ENCODE measurements at regions not wholly inside any gene's neighbourhood (a gene's known extent, or its start where the extent isn't known, plus 50 kb on each side); places are given as distances from the start of the nearest gene placed in this dataset.

DNA sequence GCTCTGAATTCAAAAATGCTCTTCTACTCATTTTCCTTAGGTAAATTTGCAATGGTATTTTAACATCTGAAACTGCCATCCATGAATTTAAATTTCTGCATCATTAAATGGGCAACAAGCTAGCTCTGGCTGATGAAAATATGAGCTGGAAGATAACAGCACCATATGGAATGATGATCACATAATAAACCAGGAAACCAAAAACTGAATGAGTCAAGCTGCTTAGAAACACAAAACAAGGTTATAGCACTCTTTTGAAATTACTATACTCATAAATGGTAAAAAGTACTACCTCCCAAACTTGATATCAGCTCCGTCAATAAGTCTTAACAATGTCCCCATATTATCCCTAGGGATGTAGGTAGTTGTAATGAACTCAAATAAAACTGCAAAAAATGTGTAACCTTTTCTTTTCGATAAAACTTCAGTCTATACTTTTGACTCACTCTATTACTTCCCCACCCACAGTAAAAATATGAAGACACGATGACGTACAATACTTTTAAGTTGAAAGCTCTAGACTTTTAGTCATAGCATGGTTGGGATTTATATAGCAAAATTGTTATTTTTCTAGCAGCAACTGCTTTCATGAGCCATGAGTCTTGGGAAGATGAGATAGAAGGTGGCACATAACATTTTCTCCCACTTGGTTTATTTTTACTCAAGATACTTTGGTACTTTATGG is 396.7 kb downstream of the CDH2 start:
- DNase-seq (ENCODE audit: insufficient read length): no peak
- no peak for FAIRE-seq
- no peak for TF ChIP-seq POLR2AphosphoS5 (IDR thresholded peaks at IDR 0.05; ENCODE audit: low read depth, low read length)
- TF ChIP-seq POLR2A (IDR thresholded peaks at IDR 0.05; ENCODE audit: low read depth, low read length): no peak
- TF ChIP-seq TAF1 (IDR thresholded peaks at IDR 0.05; ENCODE audit: borderline replicate concordance, low read depth, low read length): no peak

GRCh38 chr18:27778925-27779324 is 398.0 kb downstream of the CDH2 start:
- DNase-seq (ENCODE audit: insufficient read length): no peak

GRCh38 chr18:27778441-27778840 is 398.5 kb downstream of the CDH2 start:
- no peak for DNase-seq (ENCODE audit: insufficient read length)
- FAIRE-seq: no peak
- TF ChIP-seq POLR2A (IDR thresholded peaks at IDR 0.05; ENCODE audit: low read depth, low read length): no peak
- no peak for TF ChIP-seq TAF1 (IDR thresholded peaks at IDR 0.05; ENCODE audit: borderline replicate concordance, low read depth, low read length)
- no peak for TF ChIP-seq POLR2AphosphoS5 (IDR thresholded peaks at IDR 0.05; ENCODE audit: low read depth, low read length)

More at GRCh38 chr18:27778925-27779324, 398.0 kb downstream of the CDH2 start:
- TF ChIP-seq POLR2AphosphoS5 (IDR thresholded peaks at IDR 0.05; ENCODE audit: low read depth, low read length) (no peak), POLR2A (IDR thresholded peaks at IDR 0.05; ENCODE audit: low read depth, low read length) (no peak), TAF1 (IDR thresholded peaks at IDR 0.05; ENCODE audit: borderline replicate concordance, low read depth, low read length) (no peak)
- FAIRE-seq: no peak

- no peak for FAIRE-seq
- DNase-seq (ENCODE audit: insufficient read length): no peak
- TF ChIP-seq POLR2A (IDR thresholded peaks at IDR 0.05; ENCODE audit: low read depth, low read length) (no peak), TAF1 (IDR thresholded peaks at IDR 0.05; ENCODE audit: borderline replicate concordance, low read depth, low read length) (no peak), POLR2AphosphoS5 (IDR thresholded peaks at IDR 0.05; ENCODE audit: low read depth, low read length) (no peak)
Observed at GRCh38 chr18:27772081-27772480, 404.8 kb downstream of the CDH2 start.

DNA sequence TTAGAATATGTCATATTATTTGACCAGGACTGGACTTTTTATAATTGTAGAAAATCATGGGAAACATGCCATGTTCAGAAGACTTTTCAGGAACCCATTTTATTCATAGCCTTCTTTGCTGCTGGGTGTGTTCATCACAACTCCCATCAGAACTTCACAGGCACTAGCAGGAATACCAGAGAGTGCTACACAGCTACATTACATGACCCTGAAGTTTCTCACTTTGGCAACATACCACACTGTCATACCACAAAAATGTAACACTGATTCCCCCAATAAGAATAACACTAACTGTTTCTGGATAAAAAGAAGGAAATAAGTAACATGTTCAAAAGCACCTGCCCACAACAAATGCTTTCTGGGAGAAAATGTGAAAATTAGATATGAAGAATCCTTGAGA is 405.4 kb downstream of the CDH2 start:
- TF ChIP-seq POLR2AphosphoS5 (IDR thresholded peaks at IDR 0.05; ENCODE audit: low read depth, low read length): no peak
- no peak for TF ChIP-seq POLR2A (IDR thresholded peaks at IDR 0.05; ENCODE audit: low read depth, low read length)
- no peak for TF ChIP-seq TAF1 (IDR thresholded peaks at IDR 0.05; ENCODE audit: borderline replicate concordance, low read depth, low read length)
- FAIRE-seq (no peak), DNase-seq (ENCODE audit: insufficient read length) (no peak)

DNA sequence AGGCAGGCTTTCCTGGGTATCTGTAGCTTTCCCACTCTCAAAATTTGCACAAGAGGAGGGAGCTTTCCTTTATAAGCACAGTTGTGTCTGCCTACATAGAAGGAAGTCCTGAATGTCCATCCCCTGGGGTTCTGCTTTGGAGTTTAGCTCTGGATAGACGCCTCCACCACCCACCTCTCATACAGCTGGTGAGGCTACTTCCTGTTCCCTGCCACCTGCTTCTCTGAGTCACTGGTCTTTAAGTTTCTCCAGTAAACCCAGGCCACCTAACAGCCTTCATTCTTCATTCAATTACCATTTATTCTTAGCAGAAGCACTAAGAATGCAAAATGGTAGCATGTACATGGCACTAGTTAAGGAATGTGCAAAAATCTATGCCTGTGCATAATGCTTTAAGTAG is 407.8 kb downstream of the CDH2 start:
- no peak for DNase-seq (ENCODE audit: insufficient read length)
- no peak for TF ChIP-seq POLR2AphosphoS5 (IDR thresholded peaks at IDR 0.05; ENCODE audit: low read depth, low read length)
- FAIRE-seq: no peak

- no peak for TF ChIP-seq POLR2AphosphoS5 (IDR thresholded peaks at IDR 0.05; ENCODE audit: low read depth, low read length)
- no peak for TF ChIP-seq TAF1 (IDR thresholded peaks at IDR 0.05; ENCODE audit: borderline replicate concordance, low read depth, low read length)
- TF ChIP-seq POLR2A (IDR thresholded peaks at IDR 0.05; ENCODE audit: low read depth, low read length): no peak
- DNase-seq (ENCODE audit: insufficient read length) (no peak), FAIRE-seq (no peak)
Observed at GRCh38 chr18:27763936-27764335, 413.0 kb downstream of the CDH2 start.

- no peak for TF ChIP-seq TAF1 (IDR thresholded peaks at IDR 0.05; ENCODE audit: borderline replicate concordance, low read depth, low read length)
- no peak for TF ChIP-seq POLR2A (IDR thresholded peaks at IDR 0.05; ENCODE audit: low read depth, low read length)
- TF ChIP-seq POLR2AphosphoS5 (IDR thresholded peaks at IDR 0.05; ENCODE audit: low read depth, low read length): no peak
- no peak for DNase-seq (ENCODE audit: insufficient read length)
- FAIRE-seq: no peak
Observed at GRCh38 chr18:27763341-27763740, 413.6 kb downstream of the CDH2 start.

DNA sequence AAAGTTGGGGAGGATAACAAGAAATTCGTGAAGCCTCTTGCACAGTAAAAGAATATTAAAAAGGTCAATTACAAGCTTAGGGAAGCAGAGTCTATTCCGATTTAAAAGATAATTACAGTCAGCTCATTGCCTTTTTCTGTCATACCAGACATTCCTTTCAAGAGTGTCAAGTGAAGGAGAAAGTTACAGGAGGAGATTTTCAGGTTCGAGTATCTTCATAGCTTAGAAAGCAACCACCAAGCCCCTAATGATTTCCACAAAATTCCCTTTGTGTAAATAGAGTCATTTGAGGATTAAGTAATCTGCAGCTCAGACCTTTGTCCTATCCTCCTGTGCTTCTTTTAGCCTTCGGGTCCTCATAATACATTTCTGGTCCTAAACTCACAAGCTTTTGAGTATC is 414.9 kb downstream of the CDH2 start:
- TF ChIP-seq TAF1 (IDR thresholded peaks at IDR 0.05; ENCODE audit: borderline replicate concordance, low read depth, low read length) (no peak), POLR2A (IDR thresholded peaks at IDR 0.05; ENCODE audit: low read depth, low read length) (no peak), POLR2AphosphoS5 (IDR thresholded peaks at IDR 0.05; ENCODE audit: low read depth, low read length) (no peak)
- DNase-seq (ENCODE audit: insufficient read length) (no peak), FAIRE-seq (no peak)

DNA sequence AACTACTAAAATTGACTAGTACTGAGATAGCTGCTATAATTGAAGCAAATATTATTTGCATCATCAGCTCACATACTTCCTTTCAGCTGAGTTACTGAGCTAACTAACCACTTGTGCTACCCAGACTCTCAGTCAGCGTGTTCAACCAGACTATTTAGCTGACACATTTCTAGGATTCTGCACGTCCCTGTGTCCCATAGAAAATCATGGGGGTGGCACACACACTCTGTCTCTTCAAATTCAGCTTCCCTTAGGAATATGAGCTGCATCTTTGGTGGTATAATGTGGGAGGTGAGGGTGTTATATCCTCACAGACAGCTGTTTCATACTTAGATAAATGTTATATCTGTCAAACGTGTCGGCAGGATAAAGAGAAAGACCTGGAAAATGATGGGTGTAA is 424.0 kb downstream of the CDH2 start:
- DNase-seq (ENCODE audit: insufficient read length): no peak
- no peak for FAIRE-seq
- TF ChIP-seq TAF1 (IDR thresholded peaks at IDR 0.05; ENCODE audit: borderline replicate concordance, low read depth, low read length) (no peak), POLR2A (IDR thresholded peaks at IDR 0.05; ENCODE audit: low read depth, low read length) (no peak), POLR2AphosphoS5 (IDR thresholded peaks at IDR 0.05; ENCODE audit: low read depth, low read length) (no peak)

DNA sequence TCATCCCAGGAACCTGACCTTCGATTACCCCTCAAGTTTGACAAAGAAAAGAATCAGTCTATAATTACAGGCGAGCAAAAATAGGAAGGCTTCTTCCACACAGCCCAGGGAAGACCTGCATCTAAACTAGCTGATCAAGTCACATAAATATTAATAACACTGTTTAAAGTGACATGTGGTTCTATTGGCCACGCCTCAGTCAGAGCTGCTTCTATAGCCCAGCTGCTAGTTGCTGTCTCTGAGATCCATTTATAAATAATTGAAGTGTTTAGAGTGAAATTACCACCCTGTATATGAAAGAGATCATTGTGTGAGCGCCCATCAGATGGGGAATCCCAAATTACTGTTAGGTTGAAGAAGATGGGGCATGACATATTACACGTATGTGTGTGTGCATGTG is 426.0 kb downstream of the CDH2 start:
- FAIRE-seq (no peak), DNase-seq (ENCODE audit: insufficient read length) (no peak)
- TF ChIP-seq TAF1 (IDR thresholded peaks at IDR 0.05; ENCODE audit: borderline replicate concordance, low read depth, low read length) (no peak), POLR2A (IDR thresholded peaks at IDR 0.05; ENCODE audit: low read depth, low read length) (no peak), POLR2AphosphoS5 (IDR thresholded peaks at IDR 0.05; ENCODE audit: low read depth, low read length) (no peak)

GRCh38 chr18:27750014-27750413 is 426.9 kb downstream of the CDH2 start:
- no peak for TF ChIP-seq POLR2A (IDR thresholded peaks at IDR 0.05; ENCODE audit: low read depth, low read length)
- no peak for FAIRE-seq
- no peak for DNase-seq (ENCODE audit: insufficient read length)

DNA sequence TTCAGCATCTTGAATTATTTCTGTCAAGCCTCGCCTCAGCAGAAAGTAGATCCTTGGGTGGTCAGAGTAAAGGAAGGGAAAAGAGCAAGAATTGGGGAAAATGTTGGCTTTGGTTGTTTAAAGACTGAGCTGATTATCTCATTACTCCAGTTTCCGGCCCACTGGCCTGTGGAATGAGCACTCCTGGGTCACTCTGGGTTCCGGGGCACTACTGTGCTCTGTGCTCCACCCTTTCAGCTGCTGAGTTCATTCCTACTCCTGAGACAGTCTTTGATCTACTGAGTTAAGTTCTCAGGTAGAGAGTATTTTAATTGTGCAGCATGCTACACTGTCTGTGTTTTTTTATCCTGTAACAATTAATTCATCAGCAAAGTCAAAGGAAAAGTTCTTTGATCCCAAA is 427.7 kb downstream of the CDH2 start:
- FAIRE-seq: no peak

More for the DNA sequence above, 427.7 kb downstream of the CDH2 start:
- DNase-seq (ENCODE audit: insufficient read length): no peak
- TF ChIP-seq POLR2A (IDR thresholded peaks at IDR 0.05; ENCODE audit: low read depth, low read length): no peak
- TF ChIP-seq POLR2AphosphoS5 (IDR thresholded peaks at IDR 0.05; ENCODE audit: low read depth, low read length): no peak
- TF ChIP-seq TAF1 (IDR thresholded peaks at IDR 0.05; ENCODE audit: borderline replicate concordance, low read depth, low read length): no peak

Data from GM12892 (cell line).